Spleen (tissue), 11 donors: ENCODE measurements at regions not wholly inside any gene's neighbourhood (a gene's known extent, or its start where the extent isn't known, plus 50 kb on each side); places are given as distances from the start of the nearest gene placed in this dataset.

ENCODE experiments used
- DNase-seq: peaks from one replicate; pipeline ENCODE4 v3.0.0-alpha.2; 2020
- H3K27ac ChIP-seq, 8 donors: fragments of 200-600 bp; sonication (generic) in 7 of 8; 1 replicate in 4 of 8; 2 replicates in 4 of 8; pipeline versions ENCODE4 v1.5.0 to v1.8.0; 2016 to 2021; ENCODE audit warnings: inconsistent platforms in 4 of 8, mild to moderate bottlenecking in 4 of 8, moderate library complexity in 1 of 8
- H3K27me3 ChIP-seq, 7 donors: fragments of 200-600 bp; sonication (generic) in 6 of 7; replicated peaks in 1 of 7; 1 replicate in 4 of 7; 2 replicates in 3 of 7; pipeline versions ENCODE4 v1.5.0 to v1.8.0; 2016 to 2021; ENCODE audit warnings: inconsistent platforms in 3 of 7, mild to moderate bottlenecking in 1 of 7
- H3K36me3 ChIP-seq, 6 donors: fragments of 200-600 bp; sonication (generic) in 5 of 6; 1 replicate in 4 of 6; 2 replicates in 2 of 6; pipeline versions ENCODE4 v1.5.0 to v1.8.0; 2016 to 2021; ENCODE audit warnings: inconsistent platforms in 2 of 6
- H3K4me1 ChIP-seq, 6 donors: fragments of 200-600 bp; sonication (generic) in 5 of 6; 1 replicate in 3 of 6; 2 replicates in 3 of 6; pipeline versions ENCODE4 v1.5.0 to v1.8.0; 2016 to 2021; ENCODE audit warnings: inconsistent platforms in 3 of 6
- H3K4me3 ChIP-seq, 8 donors: fragments of 200-600 bp; sonication (generic) in 7 of 8; 1 replicate in 4 of 8; 2 replicates in 4 of 8; pipeline versions ENCODE4 v1.5.0 to v1.8.0; 2016 to 2021; ENCODE audit warnings: inconsistent platforms in 4 of 8, mild to moderate bottlenecking in 4 of 8, moderate library complexity in 2 of 8
- H3K9me3 ChIP-seq, 8 donors: fragments of 200-600 bp; sonication (generic) in 7 of 8; 1 replicate in 4 of 8; 2 replicates in 4 of 8; pipeline versions ENCODE4 v1.5.0 to v1.8.0; 2016 to 2021; ENCODE audit warnings: inconsistent platforms in 4 of 8
- CTCF ChIP-seq, 11 experiments: fragments of 200-600 bp in 7 of 11; fragments of 450-650 bp in 4 of 11; sonication (generic) in 4 of 11; IDR thresholded peaks in 8 of 11; conservative IDR thresholded peaks in 3 of 11; 1 replicate in 7 of 11; 2 replicates in 4 of 11; pipeline versions ENCODE4 v1.4.0 to v1.8.0; 2016 to 2021; ENCODE audit warnings: antibody characterized with exemption in 11 of 11, inconsistent platforms in 4 of 11, mild to moderate bottlenecking in 1 of 11
- POLR2A ChIP-seq, 3 donors: fragments of 450-650 bp; IDR thresholded peaks; one replicate each; pipeline ENCODE4 v1.5.1; 2017; ENCODE audit warnings: antibody characterized with exemption in 3 of 3, mild to moderate bottlenecking in 1 of 3
- POLR2AphosphoS5 ChIP-seq, 3 donors: sonication (generic); formaldehyde crosslinking; IDR thresholded peaks; one replicate each; pipeline ENCODE4 v1.5.1; 2017; ENCODE audit warnings: antibody characterized with exemption in 3 of 3
- WGBS, 5 donors: extraction: QIAGEN DNeasy Blood & Tissue Kit in 3 of 5; methylation state at CpG; one replicate each; pipeline versions ENCODE4 v1.1.5 to v1.1.7; 2013 to 2018; 5-methylcytosine and 5-hydroxymethylcytosine counted together
- intact Hi-C: fragments of 100-400 bp; cut with DNase I; formaldehyde crosslinking; loops from one replicate; pipeline ENCODE4 v1.15.0; 2023; ENCODE audit warnings: low total_unique reads
- donor health status: healthy with polysubstance abuse.
- donor health status: DM: no; HTN: no; CAD: no; lungs with moderate emphysema.
- donor health status: DM: no; HTN: no; CAD: no.
- donor health status: Bipolar disorder and iron deficiency.
- donor health status: healthy.
- donor health status: DM: no; HTN: no; CAD: no.
- donor health status: DM: yes; HTN: yes; CAD: no.

- H3K36me3 ChIP-seq: no peaks in the 10 kb centered on the region
- WGBS, 5 donors: 64 to 80% (median 71%) methylated on average over 19 of the region's 19 CpGs
- H3K4me3 ChIP-seq: no peak overlapping the region
- no peak for DNase-seq
- peaks cover 0 to 5% (median 0%) of the 10 kb centered on the region in 7 donors for H3K27me3 ChIP-seq
- TF ChIP-seq POLR2AphosphoS5 (IDR thresholded peaks at IDR 0.05) (no peak), POLR2A (IDR thresholded peaks at IDR 0.05) (no peak)
- intact Hi-C loops: no loop called here
- no peak overlapping the region for H3K27ac ChIP-seq
- H3K4me1 ChIP-seq: peaks cover 0 to 9% (median 0%) of the 10 kb centered on the region in 6 donors
- peaks cover 0 to 6% (median 0%) of the 10 kb centered on the region in 8 donors for H3K9me3 ChIP-seq
These were observed 170.9 kb downstream of the TTLL2 start for GRCh38 chr6:167495506-167496401.

- H3K27me3 ChIP-seq: peaks cover 0 to 5% (median 0%) of the 10 kb centered on the region in 7 donors
- H3K27ac ChIP-seq: no peak overlapping the region
- intact Hi-C loops: no loop called here
- no peaks in the 10 kb centered on the region for H3K36me3 ChIP-seq
- peaks cover 0 to 9% (median 0%) of the 10 kb centered on the region in 6 donors for H3K4me1 ChIP-seq
- no peak overlapping the region for H3K4me3 ChIP-seq
- no peak for TF ChIP-seq CTCF (IDR thresholded peaks at IDR 0.05 in 8 of 11, conservative IDR thresholded peaks at IDR 0.05 in 3 of 11)
- no peak for TF ChIP-seq POLR2AphosphoS5 (IDR thresholded peaks at IDR 0.05)
- no peak for TF ChIP-seq POLR2A (IDR thresholded peaks at IDR 0.05)
- H3K9me3 ChIP-seq: peaks cover 0 to 6% (median 0%) of the 10 kb centered on the region in 8 donors
- DNase-seq: no peak
- WGBS, 5 donors: 56 to 79% (median 74%) methylated on average over 3 to 7 of the region's 7 CpGs
These were observed 171.8 kb downstream of the TTLL2 start for GRCh38 chr6:167496707-167497106.

- H3K36me3 ChIP-seq: no peaks in the 10 kb centered on the region
- H3K27ac ChIP-seq: no peak overlapping the region
- peaks cover 0 to 3% (median 0%) of the 10 kb centered on the region in 6 donors for H3K4me1 ChIP-seq
- no peak for DNase-seq
- intact Hi-C loops: no loop called here
- TF ChIP-seq CTCF (IDR thresholded peaks at IDR 0.05 in 8 of 11, conservative IDR thresholded peaks at IDR 0.05 in 3 of 11) (no peak), POLR2A (IDR thresholded peaks at IDR 0.05) (no peak), POLR2AphosphoS5 (IDR thresholded peaks at IDR 0.05) (no peak)
- WGBS, 5 donors: 67 to 78% (median 74%) methylated on average over 14 of the region's 14 CpGs
- no peak overlapping the region for H3K4me3 ChIP-seq
- H3K27me3 ChIP-seq: peaks cover 0 to 5% (median 0%) of the 10 kb centered on the region in 7 donors
- H3K9me3 ChIP-seq: peaks cover 0 to 6% (median 0%) of the 10 kb centered on the region in 8 donors
These were observed 172.7 kb downstream of the TTLL2 start for GRCh38 chr6:167497428-167498056.

GRCh38 chr6:167499161-167499660 lies 174.3 kb downstream of the TTLL2 start:
- H3K36me3 ChIP-seq: no peaks in the 10 kb centered on the region
- no peak for TF ChIP-seq POLR2AphosphoS5 (IDR thresholded peaks at IDR 0.05)
- no peak for TF ChIP-seq POLR2A (IDR thresholded peaks at IDR 0.05)
- no peak for TF ChIP-seq CTCF (IDR thresholded peaks at IDR 0.05 in 8 of 11, conservative IDR thresholded peaks at IDR 0.05 in 3 of 11)
- no peaks in the 10 kb centered on the region for H3K4me1 ChIP-seq
- intact Hi-C loops: no loop called here
- peaks cover 0 to 5% (median 0%) of the 10 kb centered on the region in 7 donors for H3K27me3 ChIP-seq
- DNase-seq: no peak
- H3K9me3 ChIP-seq: peaks cover 0 to 6% (median 0%) of the 10 kb centered on the region in 8 donors
- H3K4me3 ChIP-seq: no peak overlapping the region
- no peak overlapping the region for H3K27ac ChIP-seq
- 79 to 94% (median 84%) methylated on average over 7 of the region's 7 CpGs for WGBS, 5 donors
